Motor neuron (in vitro differentiated cells): ENCODE measurements at regions not wholly inside any gene's neighbourhood (a gene's known extent, or its start where the extent isn't known, plus 50 kb on each side); places are given as distances from the start of the nearest gene placed in this dataset.
A peak's percentile ranks its signal among the peaks of the same experiment; 100 is the strongest.

Experiments
- ATAC-seq, 8 experiments: fragments of 200-7000 bp; cut with Tn5 transposase; replicated peaks in 6 of 8; 2 replicates each; pipeline ENCODE4 v1.8.0; 2021; ENCODE audit warnings: mild to moderate bottlenecking in 8 of 8, moderate library complexity in 8 of 8
- H3K27ac ChIP-seq, 2 donors: fragments of 250-450 bp; sonication (Bioruptor Pico); 2 replicates each; pipeline ENCODE4 v1.9.0; 2021; ENCODE audit warnings: antibody characterized with exemption in 2 of 2, mild to moderate bottlenecking in 2 of 2, moderate library complexity in 1 of 2
- H3K4me1 ChIP-seq, 2 donors: fragments of 250-450 bp; sonication (Bioruptor Pico); replicated peaks in 1 of 2; 2 replicates each; pipeline ENCODE4 v1.6.1; 2021; ENCODE audit warnings: antibody characterized with exemption in 2 of 2, mild to moderate bottlenecking in 2 of 2, moderate library complexity in 1 of 2
- H3K4me3 ChIP-seq, 5 donors: fragments of 250-450 bp; sonication (Bioruptor Pico); 2 replicates each; pipeline ENCODE4 v1.9.0; 2021; ENCODE audit warnings: antibody characterized with exemption in 5 of 5, mild to moderate bottlenecking in 5 of 5, moderate library complexity in 4 of 5
- WGBS, 10 experiments: fragments of 450-650 bp; shearing (Covaris generic); methylation state at CpG; one replicate each; pipeline ENCODE4 v1.0.0; 2022; 5-methylcytosine and 5-hydroxymethylcytosine counted together
- in situ Hi-C, 9 experiments: fragments of 400-800 bp; cut with MboI; loops; one replicate each; pipeline ENCODE4 v1.15.0; 2021; ENCODE audit warnings: low sequenced_read_pairs in 9 of 9, low pct_unique_long_range_greater_than_20kb in 2 of 9; ENCODE audit not compliant: unreplicated experiment in 9 of 9

DNA sequence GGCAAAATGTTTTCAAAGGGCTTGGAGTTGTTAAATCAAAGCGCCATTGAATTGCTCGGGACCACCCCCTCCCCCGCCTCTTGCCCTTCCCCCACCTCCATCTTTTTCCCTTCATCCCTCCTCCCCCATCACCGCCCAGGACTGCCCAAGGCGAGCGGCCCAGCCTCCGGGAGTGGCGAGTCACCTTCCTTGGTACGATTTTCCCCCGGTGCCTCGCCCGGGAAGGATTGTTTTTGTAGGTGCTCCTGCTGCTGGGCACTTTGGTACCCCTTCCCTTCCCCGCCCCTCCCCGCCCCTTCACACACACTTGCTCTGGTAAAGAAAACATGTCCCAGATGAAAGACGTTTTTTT, 61.2 kb downstream of the TMEM174 start:
- peak in 4 of 8 experiments; percentile 33 to 38 (median 36) for ATAC-seq
- Histone ChIP-seq H3K4me1 (no peaks in the 10 kb centered on the region), H3K4me3 (peak overlapping the region; percentile 18 to 31 (median 22)), H3K27ac (no peak overlapping the region)
- in situ Hi-C loops: no loop called here
- no CpG with 5 or more reads among the region's 15 CpGs for WGBS, 10 experiments

DNA sequence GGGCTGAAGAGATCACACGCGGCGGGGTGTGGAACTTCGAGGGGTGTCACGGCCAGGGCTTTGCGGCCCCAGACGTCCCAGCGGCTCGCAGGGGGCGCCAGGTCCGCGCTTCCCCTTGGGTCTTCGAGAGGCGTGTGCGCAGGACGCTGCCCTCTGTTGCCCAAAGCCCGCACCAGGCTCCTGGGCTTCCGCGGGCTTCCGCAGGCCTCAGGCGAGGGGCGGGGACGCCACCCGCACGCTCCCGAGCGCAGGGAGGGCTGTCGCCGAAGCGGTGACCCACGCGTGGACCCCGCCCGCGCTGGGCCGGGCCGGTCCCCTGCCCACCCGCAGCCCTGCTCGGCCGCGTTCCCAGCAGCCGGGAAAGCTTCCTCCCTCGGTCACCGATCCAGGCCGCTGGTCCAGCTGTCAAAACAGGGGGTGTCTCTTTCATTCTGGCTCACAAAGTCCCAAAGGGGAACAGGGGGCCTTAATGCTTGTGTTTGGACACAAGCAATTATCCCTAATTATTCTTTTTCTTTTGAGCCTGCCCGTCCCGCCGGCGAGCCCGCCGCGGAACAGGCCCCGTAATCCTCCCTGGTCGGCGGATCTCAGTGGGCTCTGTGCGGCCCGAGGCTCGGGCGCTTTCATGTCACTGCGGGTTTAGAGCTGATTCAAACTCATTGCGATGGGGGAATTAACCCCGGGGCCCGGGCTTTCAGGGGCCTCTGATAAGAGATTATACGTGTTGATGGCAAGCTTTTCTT, 60.6 kb downstream of the TMEM174 start:
- 0 to 37% (median 11%) methylated on average over 6 to 12 of the region's 64 CpGs; no CpG with 5 or more reads in 6 of the 10 experiments for WGBS, 10 experiments
- ATAC-seq: peak in 5 of 8 experiments; percentile 57 to 83 (median 83)
- in situ Hi-C loops: no loop called here
- Histone ChIP-seq H3K4me3 (peak overlapping the region; percentile 18 to 31 (median 22)), H3K27ac (no peak overlapping the region), H3K4me1 (no peaks in the 10 kb centered on the region)

DNA sequence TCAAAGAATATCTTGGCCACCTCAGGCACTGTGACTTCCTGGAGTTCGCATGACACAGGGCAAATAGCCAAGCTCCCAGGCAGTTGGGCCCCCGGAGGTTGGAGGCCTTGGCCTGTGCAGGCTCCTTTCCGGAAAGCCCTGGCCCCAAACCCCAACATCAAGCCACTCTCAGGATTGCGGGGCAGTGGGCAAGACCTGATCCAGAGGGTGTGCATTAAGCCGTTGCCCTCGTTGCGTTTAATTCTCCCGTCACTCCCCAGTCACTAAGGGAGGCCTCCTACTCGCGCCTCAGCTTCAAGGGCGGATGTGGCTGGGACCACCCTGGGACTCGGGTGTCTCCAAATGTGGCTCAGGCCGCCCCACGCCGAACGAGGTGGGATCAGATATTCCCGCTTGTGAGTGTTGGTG, 60.1 kb downstream of the TMEM174 start:
- WGBS, 10 experiments: 0 to 20% methylated on average over 1 of the region's 17 CpGs; no CpG with 5 or more reads in 8 of the 10 experiments
- peak overlapping the region in 1 of 5 donors; percentile 21 for H3K4me3 ChIP-seq
- no peaks in the 10 kb centered on the region for H3K4me1 ChIP-seq
- no peak overlapping the region for H3K27ac ChIP-seq
- peak in 2 of 8 experiments; percentile 7 to 21 for ATAC-seq
- in situ Hi-C loops: no loop called here

DNA sequence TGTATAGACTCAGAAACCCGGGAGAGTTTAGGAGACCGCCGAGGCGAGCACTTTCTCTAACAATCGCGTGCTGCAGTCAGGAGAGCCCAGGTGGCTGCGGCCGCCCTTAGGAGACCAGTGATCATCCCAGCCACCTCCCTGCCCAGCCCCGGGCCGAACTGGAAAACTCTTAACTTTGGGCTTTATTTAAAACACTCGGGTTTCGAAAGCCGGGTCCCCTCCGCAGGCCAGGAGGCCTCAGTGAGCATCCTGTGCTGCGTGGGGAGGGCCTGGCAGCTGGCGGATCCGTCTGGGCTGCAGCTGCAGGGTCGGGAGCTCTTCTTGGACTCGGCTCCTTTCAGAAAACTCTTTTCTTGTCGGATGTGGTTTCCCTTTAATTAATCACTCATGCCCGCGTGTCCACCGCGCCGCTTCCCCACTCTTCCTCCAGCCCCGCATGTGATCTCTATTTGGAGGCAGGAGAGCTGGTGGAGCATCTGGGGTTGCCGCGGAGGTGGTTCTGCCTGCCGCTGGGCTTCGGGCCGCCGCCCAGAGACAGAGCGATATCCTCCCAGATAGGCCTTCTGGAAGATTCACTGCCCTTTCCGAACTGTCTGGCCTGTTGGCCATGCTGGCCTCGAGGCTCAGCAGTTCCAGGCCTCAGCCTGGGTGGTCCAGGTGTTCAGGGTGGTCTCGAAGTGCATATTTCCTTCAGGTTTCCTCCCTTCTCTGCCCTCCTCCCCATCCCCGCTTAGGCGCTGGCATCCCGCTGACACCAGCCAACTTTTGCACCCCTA, 59.5 kb downstream of the TMEM174 start:
- ATAC-seq: peak in 1 of 8 experiments; percentile 76
- no peaks in the 10 kb centered on the region for H3K4me1 ChIP-seq
- no peak overlapping the region for H3K4me3 ChIP-seq
- 30 to 60% (median 37%) methylated on average over 6 to 17 of the region's 39 CpGs; no CpG with 5 or more reads in 4 of the 10 experiments for WGBS, 10 experiments
- no peak overlapping the region for H3K27ac ChIP-seq
- in situ Hi-C loops: no loop called here

DNA sequence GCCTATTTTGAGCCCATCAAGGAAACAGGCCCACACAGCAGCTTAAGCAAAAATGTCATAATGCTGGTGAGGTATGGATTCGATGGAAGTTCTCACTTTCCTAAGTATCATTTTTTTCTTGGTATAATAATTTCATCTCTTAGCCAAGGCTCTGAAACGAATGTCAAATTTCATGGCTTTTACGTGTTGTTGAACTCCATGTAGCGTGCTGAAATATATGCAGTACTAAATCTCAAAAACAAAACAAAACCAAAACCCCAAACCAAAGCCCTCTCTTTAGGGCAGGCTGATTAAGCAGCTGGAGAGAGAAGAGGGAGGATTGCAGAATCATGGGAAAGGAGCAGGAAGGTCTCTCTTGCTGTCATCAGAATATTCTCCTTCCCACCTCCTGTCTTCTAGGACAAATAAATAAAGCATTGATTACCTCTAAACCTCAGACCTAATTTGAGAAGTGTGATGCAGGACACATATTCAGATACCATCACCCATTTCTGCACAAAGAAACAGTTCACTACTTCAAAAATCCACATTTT, 58.3 kb downstream of the TMEM174 start:
- ATAC-seq: no peak
- H3K27ac ChIP-seq: no peak overlapping the region
- in situ Hi-C loops: no loop called here
- H3K4me3 ChIP-seq: no peak overlapping the region
- 57 to 88% (median 79%) methylated on average over 1 to 4 of the region's 4 CpGs; no CpG with 5 or more reads in 1 of the 10 experiments for WGBS, 10 experiments
- H3K4me1 ChIP-seq: no peaks in the 10 kb centered on the region

DNA sequence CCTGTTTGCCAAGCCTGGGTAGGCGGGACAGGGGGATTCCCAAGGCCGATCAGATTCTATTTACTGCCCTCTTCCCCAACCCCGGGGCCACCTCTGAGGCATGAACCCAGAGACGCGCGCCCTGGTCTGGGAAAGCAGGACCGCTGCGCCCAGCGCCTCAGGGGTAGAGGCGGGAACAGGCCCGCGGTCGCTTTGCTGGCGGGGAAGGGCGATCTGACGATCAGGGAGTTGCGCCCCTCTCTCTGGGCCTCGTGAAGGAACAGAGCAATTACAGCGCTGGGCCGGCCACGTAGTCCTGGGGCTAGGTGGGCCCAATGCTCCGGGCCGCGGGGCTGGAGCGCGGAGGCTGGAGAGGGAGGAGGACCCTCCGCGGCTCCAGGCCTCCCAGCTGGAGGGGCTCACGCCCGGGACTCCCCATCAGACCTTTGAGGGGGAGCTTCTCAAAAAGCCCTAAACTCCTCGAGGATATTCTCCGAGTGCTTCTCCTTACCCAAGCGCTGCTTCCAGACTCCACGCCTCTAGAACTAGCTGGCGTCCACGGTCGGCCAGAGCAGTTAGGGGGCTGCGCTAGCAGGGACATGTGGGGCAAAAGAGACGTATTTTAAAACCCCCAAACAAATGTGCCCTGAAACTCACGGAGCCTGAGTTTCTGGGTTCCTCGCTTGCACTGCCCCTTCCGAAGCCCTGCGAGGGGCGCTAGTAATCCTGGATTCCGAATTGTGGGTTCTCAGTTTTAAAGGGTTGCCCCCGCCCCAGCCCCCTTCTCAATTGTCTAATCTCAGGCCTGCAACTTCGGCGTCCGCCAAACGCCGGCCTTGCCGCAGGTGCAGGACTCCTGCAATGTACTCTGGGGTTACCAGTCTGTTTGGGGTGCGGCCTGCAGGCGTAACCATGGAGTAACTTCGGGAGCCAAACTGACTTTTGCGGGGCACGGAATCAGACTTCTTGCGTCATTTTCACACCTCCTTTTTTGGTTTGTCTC, 57.6 kb downstream of the TMEM174 start:
- no peak overlapping the region for H3K4me3 ChIP-seq
- WGBS, 10 experiments: 24 to 92% (median 65%) methylated on average over 1 to 15 of the region's 58 CpGs; no CpG with 5 or more reads in 1 of the 10 experiments
- no peak for ATAC-seq
- no peaks in the 10 kb centered on the region for H3K4me1 ChIP-seq
- in situ Hi-C loops: no loop called here
- no peak overlapping the region for H3K27ac ChIP-seq

DNA sequence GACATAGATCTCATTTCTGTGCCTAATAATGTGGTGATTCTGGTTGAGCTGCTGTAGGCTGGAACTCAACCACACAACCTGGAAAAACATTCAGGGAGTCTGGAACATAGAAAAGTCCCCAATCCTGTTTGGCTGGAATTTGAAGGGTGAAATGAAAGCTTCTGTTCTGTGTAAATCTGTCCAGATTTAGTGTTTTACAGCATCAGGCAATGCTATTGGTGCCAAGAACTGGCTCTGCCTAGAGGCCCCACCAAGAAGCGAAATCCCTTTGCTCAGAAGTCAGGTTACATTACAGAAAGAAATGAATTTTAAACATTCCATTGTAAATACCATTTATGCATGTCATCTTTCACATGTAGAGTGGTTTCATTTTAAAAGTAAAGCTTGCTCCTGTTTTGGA, 56.3 kb downstream of the TMEM174 start:
- ATAC-seq: peak in 3 of 8 experiments; percentile 34 to 62 (median 51)

DNA sequence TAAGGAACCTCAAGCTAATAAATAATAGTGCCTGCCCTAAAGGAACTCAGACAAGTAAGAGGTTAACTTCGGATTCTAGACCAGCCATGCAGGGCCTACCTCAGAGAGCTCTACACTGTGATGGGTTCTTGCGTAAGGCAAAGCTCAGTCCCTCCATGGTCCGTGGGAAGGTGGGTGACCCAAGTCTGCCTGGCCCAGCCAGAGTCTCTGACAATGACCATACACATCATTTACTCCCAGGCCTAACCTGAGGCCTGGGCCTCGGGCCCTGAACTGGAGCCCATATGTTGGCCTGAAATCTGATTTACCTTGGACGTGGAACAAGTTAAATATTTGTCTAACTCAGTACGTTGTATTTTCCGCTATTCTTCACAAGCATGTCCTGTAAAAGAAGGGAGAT, 55.1 kb downstream of the TMEM174 start:
- Histone ChIP-seq H3K4me3 (no peak overlapping the region), H3K27ac (no peak overlapping the region), H3K4me1 (no peaks in the 10 kb centered on the region)
- 79 to 100% (median 88%) methylated on average over 2 to 6 of the region's 7 CpGs; no CpG with 5 or more reads in 4 of the 10 experiments for WGBS, 10 experiments
- in situ Hi-C loops: no loop called here
- no peak for ATAC-seq

More for the DNA sequence above, 56.3 kb downstream of the TMEM174 start:
- in situ Hi-C loops: no loop called here
- H3K4me3 ChIP-seq: no peak overlapping the region
- no peaks in the 10 kb centered on the region for H3K4me1 ChIP-seq
- 20 to 100% (median 82%) methylated on average over 1 of the region's 1 CpG; no CpG with 5 or more reads in 2 of the 10 experiments for WGBS, 10 experiments
- H3K27ac ChIP-seq: no peak overlapping the region
